H9 (cell line): ENCODE measurements at regions not wholly inside any gene's neighbourhood (a gene's known extent, or its start where the extent isn't known, plus 50 kb on each side); places are given as distances from the start of the nearest gene placed in this dataset.

Experiments used
- DNase-seq: peaks from one replicate; pipeline ENCODE4 v3.0.0-alpha.2; 2017
- H2AFZ ChIP-seq: one replicate; pipeline ENCODE4 v1.6.1; 2013; ENCODE audit warnings: mild to moderate bottlenecking, low read length, control low read depth, moderate library complexity
- H2AK5ac ChIP-seq: 2 replicates; pipeline ENCODE4 v1.6.1; 2013; ENCODE audit warnings: low read length, control low read depth, mixed read lengths; ENCODE audit not compliant: insufficient read length
- H2BK120ac ChIP-seq: one replicate; pipeline ENCODE4 v1.6.1; 2013; ENCODE audit warnings: low read depth, mild to moderate bottlenecking, low read length, control low read depth, inconsistent platforms; ENCODE audit not compliant: poor library complexity, severe bottlenecking
- H2BK12ac ChIP-seq: 2 replicates; pipeline ENCODE4 v1.6.1; 2013; ENCODE audit warnings: low read length, control low read depth, mixed read lengths, low read depth; ENCODE audit not compliant: insufficient read length
- H2BK15ac ChIP-seq: 2 replicates; pipeline ENCODE4 v1.6.1; 2013; ENCODE audit warnings: low read depth, low read length, control low read depth
- H2BK20ac ChIP-seq: one replicate; pipeline ENCODE4 v1.6.1; 2013; ENCODE audit warnings: low read depth, mild to moderate bottlenecking, low read length, control low read depth, inconsistent platforms; ENCODE audit not compliant: poor library complexity, severe bottlenecking
- H2BK5ac ChIP-seq: 2 replicates; pipeline ENCODE4 v1.6.1; 2013; ENCODE audit warnings: low read length, control low read depth, mixed read lengths; ENCODE audit not compliant: insufficient read length
- H3K14ac ChIP-seq: 2 replicates; pipeline ENCODE4 v1.6.1; 2013; ENCODE audit warnings: low read length, control low read depth; ENCODE audit not compliant: insufficient read depth
- H3K18ac ChIP-seq: 2 replicates; pipeline ENCODE4 v1.6.1; 2013; ENCODE audit warnings: low read depth, mild to moderate bottlenecking, mixed read lengths, low read length, control low read depth; ENCODE audit not compliant: insufficient read length
- H3K23ac ChIP-seq: 2 replicates; pipeline ENCODE4 v1.6.1; 2013; ENCODE audit warnings: low read length, control low read depth, mixed read lengths, low read depth; ENCODE audit not compliant: insufficient read length
- H3K23me2 ChIP-seq: 2 replicates; pipeline ENCODE4 v1.6.1; 2013; ENCODE audit warnings: low read depth, mild to moderate bottlenecking, mixed read lengths, low read length, control low read depth; ENCODE audit not compliant: insufficient read length, poor library complexity, severe bottlenecking
- H3K27ac ChIP-seq: 2 replicates; pipeline ENCODE4 v1.5.1; 2013; ENCODE audit warnings: low read length, control low read depth, mixed read lengths, low read depth; ENCODE audit not compliant: insufficient read length
- H3K27me3 ChIP-seq: 2 replicates; pipeline ENCODE4 v1.6.1; 2013; ENCODE audit warnings: low read length, control low read depth, inconsistent platforms; ENCODE audit not compliant: insufficient read depth
- H3K4ac ChIP-seq: 2 replicates; pipeline ENCODE4 v1.6.1; 2013; ENCODE audit warnings: low read depth, mild to moderate bottlenecking, control low read depth, inconsistent platforms, low read length, moderate library complexity
- H3K4me1 ChIP-seq: 2 replicates; pipeline ENCODE4 v1.6.1; 2013; ENCODE audit warnings: low read length, control low read depth, inconsistent platforms; ENCODE audit not compliant: insufficient read depth
- H3K4me2 ChIP-seq: 2 replicates; pipeline ENCODE4 v1.6.1; 2013; ENCODE audit warnings: low read length, control low read depth, mixed read lengths; ENCODE audit not compliant: insufficient read length, insufficient read depth
- H3K56ac ChIP-seq: 2 replicates; pipeline ENCODE4 v1.6.1; 2013; ENCODE audit warnings: low read depth, mild to moderate bottlenecking, mixed read lengths, low read length, control low read depth; ENCODE audit not compliant: insufficient read length
- H3K79me1 ChIP-seq: 2 replicates; pipeline ENCODE4 v1.6.1; 2013; ENCODE audit warnings: low read depth, mild to moderate bottlenecking, moderate library complexity, low read length, control low read depth, inconsistent platforms; ENCODE audit not compliant: insufficient read depth, poor library complexity, severe bottlenecking
- H3K79me2 ChIP-seq: 2 replicates; pipeline ENCODE4 v1.6.1; 2013; ENCODE audit warnings: low read length, control low read depth, inconsistent platforms; ENCODE audit not compliant: insufficient read depth
- H3K9ac ChIP-seq: 2 replicates; pipeline ENCODE4 v1.6.1; 2013; ENCODE audit warnings: low read length, control low read depth, mixed read lengths; ENCODE audit not compliant: insufficient read length; ENCODE audit errors: extremely low read depth
- H3K9me3 ChIP-seq: one replicate; pipeline ENCODE4 v1.6.1; 2013; ENCODE audit warnings: low read depth, low read length, inconsistent platforms; ENCODE audit not compliant: control insufficient read depth
- H3T11ph ChIP-seq: one replicate; pipeline ENCODE4 v1.6.1; 2013; ENCODE audit warnings: mild to moderate bottlenecking, low read length, control low read depth, inconsistent platforms
- H4K20me1 ChIP-seq: one replicate; pipeline ENCODE4 v1.6.1; 2013; ENCODE audit not compliant: control insufficient read depth, insufficient read length, insufficient read depth
- H4K5ac ChIP-seq: 2 replicates; pipeline ENCODE4 v1.6.1; 2013; ENCODE audit warnings: low read depth, mild to moderate bottlenecking, mixed read lengths, low read length, control low read depth; ENCODE audit not compliant: insufficient read length
- H4K8ac ChIP-seq: replicated peaks from 2 replicates; pipeline ENCODE4 v1.6.1; 2013; ENCODE audit warnings: low read length, control low read depth, mixed read lengths, low read depth; ENCODE audit not compliant: insufficient read length
- H4K91ac ChIP-seq: 2 replicates; pipeline ENCODE4 v1.6.1; 2013; ENCODE audit warnings: low read depth, mild to moderate bottlenecking, moderate library complexity, mixed read lengths, low read length, control low read depth; ENCODE audit not compliant: insufficient read length
- H3K27ac Mint-ChIP-seq, 3 experiments: 2 replicates in 2 of 3; 3 replicates in 1 of 3; pipeline ENCODE4 v1.8.0; 2020 to 2021; ENCODE audit warnings: mixed read lengths in 3 of 3, mild to moderate bottlenecking in 1 of 3, moderate library complexity in 1 of 3
- H3K27me3 Mint-ChIP-seq: 2 replicates; pipeline ENCODE4 v1.8.0; 2021; ENCODE audit warnings: low read depth, mild to moderate bottlenecking, moderate library complexity, mixed read lengths
- H3K36me3 Mint-ChIP-seq, 3 experiments: 2 replicates in 2 of 3; 3 replicates in 1 of 3; pipeline ENCODE4 v1.8.0; 2020 to 2021; ENCODE audit warnings: low read depth in 3 of 3, mixed read lengths in 3 of 3; ENCODE audit not compliant: insufficient read depth in 1 of 3
- H3K4me1 Mint-ChIP-seq, 2 experiments: 2 replicates each; pipeline ENCODE4 v1.8.0; 2020; ENCODE audit warnings: mixed read lengths in 2 of 2
- H3K4me3 Mint-ChIP-seq, 2 experiments: 2 replicates in 1 of 2; 3 replicates in 1 of 2; pipeline ENCODE4 v1.8.0; 2020 to 2021; ENCODE audit warnings: mild to moderate bottlenecking in 2 of 2, mixed read lengths in 2 of 2, moderate library complexity in 1 of 2
- H3K9me3 Mint-ChIP-seq, 2 experiments: 2 replicates in 1 of 2; 3 replicates in 1 of 2; pipeline ENCODE4 v1.8.0; 2020; ENCODE audit warnings: mild to moderate bottlenecking in 2 of 2, mixed read lengths in 2 of 2, moderate library complexity in 1 of 2
- CTCF ChIP-seq: fragments of 200-600 bp; sonication (generic); conservative IDR thresholded peaks from 3 replicates; pipeline ENCODE4 v1.8.0; 2021; ENCODE audit warnings: antibody characterized with exemption, mild to moderate bottlenecking
- WGBS: extraction: QIAGEN DNeasy Blood & Tissue Kit; methylation state at CpG from one replicate; pipeline ENCODE4 v1.1.7; 2013; ENCODE audit warnings: missing lambda C conversion rate, low lambda C conversion rate, mixed read lengths; ENCODE audit not compliant: insufficient read length; ENCODE audit errors: extremely low coverage; 5-methylcytosine and 5-hydroxymethylcytosine counted together

DNA sequence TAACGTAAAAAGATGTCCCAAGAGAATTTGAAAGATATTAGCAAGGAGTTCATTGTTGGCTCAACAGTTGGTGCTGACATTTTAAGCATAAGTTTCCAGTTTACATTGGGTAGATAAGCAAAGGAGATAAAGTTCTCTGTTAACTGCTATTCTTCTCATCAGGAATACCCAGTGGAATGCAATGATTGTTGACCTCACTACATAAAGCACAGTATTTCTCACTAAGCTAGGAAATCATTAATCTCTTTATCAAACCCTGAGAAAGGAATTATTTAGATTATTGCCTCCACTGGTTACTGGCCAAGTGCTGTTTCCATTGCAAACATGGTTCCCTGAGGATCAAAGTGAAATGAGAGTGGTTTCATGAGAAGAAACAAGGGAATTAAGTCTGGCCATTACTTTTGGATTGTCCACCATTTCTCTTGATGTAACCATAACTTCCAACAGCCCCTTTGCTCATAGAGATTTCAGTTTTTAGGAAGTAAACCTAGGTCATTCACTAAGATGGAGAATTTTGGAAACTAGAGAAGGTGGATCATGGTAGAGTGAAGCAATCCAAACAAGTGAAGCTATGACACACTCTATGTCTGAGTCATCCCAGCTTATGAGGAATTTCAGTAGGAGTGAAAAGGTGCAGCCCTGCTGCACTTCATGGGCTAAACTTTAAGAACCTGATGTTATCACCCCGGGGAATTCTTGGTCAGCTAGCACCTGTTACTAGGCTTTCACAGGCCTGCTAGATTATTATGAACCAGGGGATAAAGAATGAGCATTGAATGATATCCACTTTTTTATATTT, 163.4 kb downstream of the AREG start:
- H3K79me2 ChIP-seq = no peaks in the 10 kb centered on the region
- no peaks in the 10 kb centered on the region for H3K4me1 ChIP-seq
- Mint-ChIP-seq H3K4me3 (no peak overlapping the region), H3K36me3 (no peaks in the 10 kb centered on the region), H3K9me3 (no peaks in the 10 kb centered on the region), H3K27ac (no peak overlapping the region), H3K27me3 (no peaks in the 10 kb centered on the region), H3K4me1 (no peaks in the 10 kb centered on the region)
- H2BK15ac ChIP-seq = no peak overlapping the region
- DNase-seq = no peak
- no peak overlapping the region for H4K91ac ChIP-seq
- no peaks in the 10 kb centered on the region for H3K27me3 ChIP-seq
- H3K56ac ChIP-seq = no peak overlapping the region
- no peak for TF ChIP-seq CTCF
- H2AFZ ChIP-seq = no peak overlapping the region
- no peak overlapping the region for H3K4ac ChIP-seq
- no peak overlapping the region for H3K23ac ChIP-seq
- H3K18ac ChIP-seq = no peak overlapping the region
- no peak overlapping the region for H4K5ac ChIP-seq
- H2AK5ac ChIP-seq = no peak overlapping the region
- H4K8ac ChIP-seq = no peak overlapping the region
- no peaks in the 10 kb centered on the region for H4K20me1 ChIP-seq
- no peak overlapping the region for H2BK5ac ChIP-seq
- H3K4me2 ChIP-seq = no peak overlapping the region
- H3K9me3 ChIP-seq = no peaks in the 10 kb centered on the region
- H2BK12ac ChIP-seq = no peak overlapping the region
- H3T11ph ChIP-seq = no peak overlapping the region
- no CpG with 5 or more reads among the region's 2 CpGs for WGBS
- no peak overlapping the region for H3K27ac ChIP-seq
- H3K9ac ChIP-seq = no peak overlapping the region
- no peak overlapping the region for H2BK120ac ChIP-seq
- H3K79me1 ChIP-seq = no peaks in the 10 kb centered on the region
- H3K14ac ChIP-seq = no peak overlapping the region
- H2BK20ac ChIP-seq = no peak overlapping the region
- H3K23me2 ChIP-seq = no peaks in the 10 kb centered on the region
